ENCODE measurements at regions not wholly inside any gene's neighbourhood (a gene's known extent, or its start where the extent isn't known, plus 50 kb on each side); places are given as distances from the start of the nearest gene placed in this dataset.

GRCh38 chr5:54629115-54629514 is 111.6 kb downstream of the SNX18 start:
- Histone ChIP-seq H3K27me3 (ENCODE audit: control insufficient read depth, insufficient read depth, low read length) (no peaks in the 10 kb centered on the region), H3K36me3 (ENCODE audit: control insufficient read depth, insufficient read depth, low read length) (no peaks in the 10 kb centered on the region), H3K4me3 (ENCODE audit: low read depth, low read length) (no peak overlapping the region)
- TF ChIP-seq, protein P1, sequence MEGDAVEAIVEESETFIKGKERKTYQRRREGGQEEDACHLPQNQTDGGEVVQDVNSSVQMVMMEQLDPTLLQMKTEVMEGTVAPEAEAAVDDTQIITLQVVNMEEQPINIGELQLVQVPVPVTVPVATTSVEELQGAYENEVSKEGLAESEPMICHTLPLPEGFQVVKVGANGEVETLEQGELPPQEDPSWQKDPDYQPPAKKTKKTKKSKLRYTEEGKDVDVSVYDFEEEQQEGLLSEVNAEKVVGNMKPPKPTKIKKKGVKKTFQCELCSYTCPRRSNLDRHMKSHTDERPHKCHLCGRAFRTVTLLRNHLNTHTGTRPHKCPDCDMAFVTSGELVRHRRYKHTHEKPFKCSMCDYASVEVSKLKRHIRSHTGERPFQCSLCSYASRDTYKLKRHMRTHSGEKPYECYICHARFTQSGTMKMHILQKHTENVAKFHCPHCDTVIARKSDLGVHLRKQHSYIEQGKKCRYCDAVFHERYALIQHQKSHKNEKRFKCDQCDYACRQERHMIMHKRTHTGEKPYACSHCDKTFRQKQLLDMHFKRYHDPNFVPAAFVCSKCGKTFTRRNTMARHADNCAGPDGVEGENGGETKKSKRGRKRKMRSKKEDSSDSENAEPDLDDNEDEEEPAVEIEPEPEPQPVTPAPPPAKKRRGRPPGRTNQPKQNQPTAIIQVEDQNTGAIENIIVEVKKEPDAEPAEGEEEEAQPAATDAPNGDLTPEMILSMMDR (IDR thresholded peaks at IDR 0.05; ENCODE audit: insufficient read depth, low read length, severe bottlenecking): no peak
- DNase-seq (ENCODE audit: low read depth) (no peak), FAIRE-seq (no peak)

GRCh38 chr5:54628050-54628449 is 110.5 kb downstream of the SNX18 start:
- FAIRE-seq: no peak
- DNase-seq (ENCODE audit: low read depth): no peak
- Histone ChIP-seq H3K36me3 (ENCODE audit: control insufficient read depth, insufficient read depth, low read length) (no peaks in the 10 kb centered on the region), H3K27me3 (ENCODE audit: control insufficient read depth, insufficient read depth, low read length) (no peaks in the 10 kb centered on the region), H3K4me3 (ENCODE audit: low read depth, low read length) (no peak overlapping the region)
- TF ChIP-seq, protein P1 (IDR thresholded peaks at IDR 0.05; ENCODE audit: insufficient read depth, low read length, severe bottlenecking): no peak

DNA sequence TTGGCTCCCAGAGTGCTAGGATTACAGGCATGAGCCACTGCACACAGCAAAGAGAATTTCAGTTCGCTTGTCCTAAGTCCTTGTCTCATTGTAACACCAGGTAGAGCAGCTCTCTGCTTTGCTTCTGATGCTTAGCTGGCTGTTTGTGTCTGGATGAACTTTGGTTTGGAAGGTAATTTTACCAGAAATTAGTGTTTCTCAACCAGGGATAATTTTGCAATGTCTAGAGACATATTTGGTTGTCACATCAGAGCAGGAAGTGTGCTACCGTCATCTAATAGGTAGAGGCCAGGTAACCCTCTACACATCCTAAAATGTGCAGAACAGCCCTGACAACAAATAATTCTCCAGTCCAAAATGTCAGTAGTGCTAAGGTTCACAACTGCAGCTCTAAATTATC is 108.8 kb downstream of the SNX18 start:
- TF ChIP-seq, protein P1 (IDR thresholded peaks at IDR 0.05; ENCODE audit: insufficient read depth, low read length, severe bottlenecking): no peak
- Histone ChIP-seq H3K36me3 (ENCODE audit: control insufficient read depth, insufficient read depth, low read length) (no peaks in the 10 kb centered on the region), H3K4me3 (ENCODE audit: low read depth, low read length) (no peak overlapping the region), H3K27me3 (ENCODE audit: control insufficient read depth, insufficient read depth, low read length) (no peaks in the 10 kb centered on the region)
- FAIRE-seq (no peak), DNase-seq (ENCODE audit: low read depth) (no peak)

DNA sequence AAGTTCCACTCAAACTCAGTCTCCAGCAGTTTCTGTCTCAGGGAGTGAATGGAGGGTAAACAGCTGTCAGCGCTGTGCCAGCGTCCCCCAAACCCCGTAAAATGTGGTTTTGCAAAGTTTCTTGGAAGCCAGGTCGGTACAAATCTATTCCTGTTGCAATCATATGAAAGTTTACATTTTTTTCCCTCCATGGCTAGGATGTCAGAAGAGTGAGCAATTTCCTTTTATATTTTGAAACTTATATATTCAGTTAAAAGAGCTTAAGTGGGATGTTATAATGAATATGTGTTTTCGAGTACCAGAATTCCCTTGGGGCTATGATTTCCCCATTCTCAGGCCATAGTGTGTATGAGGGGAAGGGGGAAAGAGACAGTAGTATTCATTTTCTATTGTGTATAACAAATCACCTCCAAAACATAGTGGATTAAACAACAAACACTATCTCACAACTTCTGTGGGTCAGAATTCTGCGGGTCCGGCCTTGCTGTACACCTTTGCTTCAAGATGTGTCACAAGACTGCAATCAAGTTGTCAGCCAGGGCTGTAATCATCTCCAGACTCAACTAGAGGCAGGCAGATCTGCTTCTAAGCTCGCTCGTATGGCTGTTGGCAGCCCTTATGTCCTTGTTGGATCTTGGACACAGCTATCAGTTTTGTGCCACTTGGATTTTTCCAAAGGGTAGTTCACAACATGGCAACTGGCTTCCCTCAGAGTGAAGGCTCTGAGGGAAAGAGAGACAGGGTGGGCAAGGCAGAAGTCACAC is 107.4 kb downstream of the SNX18 start:
- Histone ChIP-seq H3K36me3 (ENCODE audit: control insufficient read depth, insufficient read depth, low read length) (no peaks in the 10 kb centered on the region), H3K4me3 (ENCODE audit: low read depth, low read length) (no peak overlapping the region), H3K27me3 (ENCODE audit: control insufficient read depth, insufficient read depth, low read length) (no peaks in the 10 kb centered on the region)
- TF ChIP-seq, protein P1 (IDR thresholded peaks at IDR 0.05; ENCODE audit: insufficient read depth, low read length, severe bottlenecking): no peak
- DNase-seq (ENCODE audit: low read depth): no peak
- no peak for FAIRE-seq

DNA sequence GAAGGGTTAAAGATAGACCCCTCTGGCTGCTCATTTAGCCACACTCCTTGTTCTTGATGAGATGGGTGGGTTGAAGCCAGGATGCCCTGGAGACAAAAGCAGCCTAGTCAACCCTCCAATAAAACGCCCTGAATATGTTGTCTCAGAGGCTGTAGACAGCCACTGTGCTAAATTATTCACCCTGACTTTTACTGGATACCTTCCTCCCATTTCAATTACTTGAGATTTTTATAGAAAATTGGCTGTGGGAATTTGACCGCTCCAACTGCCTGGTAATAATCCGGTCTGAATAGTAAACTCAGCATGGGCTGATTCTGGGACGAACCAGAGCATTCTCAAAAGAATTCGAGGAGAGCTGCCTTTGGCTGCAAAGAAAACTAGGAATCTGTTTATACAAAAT is 104.2 kb downstream of the SNX18 start:
- FAIRE-seq (no peak), DNase-seq (ENCODE audit: low read depth) (no peak)
- H3K27me3 ChIP-seq (ENCODE audit: control insufficient read depth, insufficient read depth, low read length): no peaks in the 10 kb centered on the region
- TF ChIP-seq, protein P1 (IDR thresholded peaks at IDR 0.05; ENCODE audit: insufficient read depth, low read length, severe bottlenecking): no peak
- no peaks in the 10 kb centered on the region for H3K36me3 ChIP-seq (ENCODE audit: control insufficient read depth, insufficient read depth, low read length)
- no peak overlapping the region for H3K4me3 ChIP-seq (ENCODE audit: low read depth, low read length)

GRCh38 chr5:54621048-54621447 is 103.5 kb downstream of the SNX18 start:
- no peak for FAIRE-seq
- TF ChIP-seq, protein P1 (IDR thresholded peaks at IDR 0.05; ENCODE audit: insufficient read depth, low read length, severe bottlenecking): no peak
- Histone ChIP-seq H3K36me3 (ENCODE audit: control insufficient read depth, insufficient read depth, low read length) (no peaks in the 10 kb centered on the region), H3K4me3 (ENCODE audit: low read depth, low read length) (no peak overlapping the region), H3K27me3 (ENCODE audit: control insufficient read depth, insufficient read depth, low read length) (no peaks in the 10 kb centered on the region)
- peak; percentile 70 for DNase-seq (ENCODE audit: low read depth)

Measured in bronchial epithelial cell (primary cell).